GM10266 (cell line): ENCODE measurements at regions not wholly inside any gene's neighbourhood (a gene's known extent, or its start where the extent isn't known, plus 50 kb on each side); places are given as distances from the start of the nearest gene placed in this dataset.
"Not testable (repeated sequence)": the region's sequence is repeated elsewhere in the genome, so short reads cannot be mapped to it uniquely, and the experiment has no call there.

Source experiments
- DNase-seq: peaks from one replicate; pipeline ENCODE4 v3.0.0; 2012; ENCODE audit errors: extremely low spot score
- TF ChIP-seq, protein P1 (sequence below): IDR thresholded peaks from 2 replicates; pipeline ENCODE4 v1.5.1; 2012; ENCODE audit warnings: mild to moderate bottlenecking, low read depth; ENCODE audit not compliant: control insufficient read depth, insufficient read depth; ENCODE audit errors: missing control alignments

DNA sequence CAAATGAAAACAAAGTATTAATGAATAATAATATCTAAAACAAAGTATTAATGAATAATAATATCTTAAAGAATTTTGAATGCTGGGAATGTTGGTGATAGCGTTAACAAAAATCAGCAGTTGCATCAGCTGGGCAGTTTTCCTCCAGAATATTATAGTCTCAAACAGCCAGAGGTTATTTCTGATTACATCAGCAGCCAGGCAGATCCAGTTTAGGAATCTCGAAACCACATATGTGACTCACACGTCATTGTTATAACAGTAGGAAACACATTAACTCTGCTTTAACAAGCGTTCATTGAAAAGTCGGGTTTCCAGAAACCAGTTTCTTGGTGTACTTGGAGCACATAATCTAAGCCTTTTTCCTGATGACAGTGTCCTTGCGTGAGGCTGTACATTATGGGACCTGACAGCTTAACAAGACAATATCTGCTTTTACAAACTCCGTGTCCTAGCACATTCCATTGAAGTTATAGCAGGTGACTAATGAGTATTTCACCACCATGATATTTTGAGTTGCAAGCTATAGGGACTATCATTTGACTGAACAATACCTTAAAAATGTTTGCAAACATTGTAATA lies 559.5 kb upstream of the KLF4 start:
- TF ChIP-seq, protein P1, sequence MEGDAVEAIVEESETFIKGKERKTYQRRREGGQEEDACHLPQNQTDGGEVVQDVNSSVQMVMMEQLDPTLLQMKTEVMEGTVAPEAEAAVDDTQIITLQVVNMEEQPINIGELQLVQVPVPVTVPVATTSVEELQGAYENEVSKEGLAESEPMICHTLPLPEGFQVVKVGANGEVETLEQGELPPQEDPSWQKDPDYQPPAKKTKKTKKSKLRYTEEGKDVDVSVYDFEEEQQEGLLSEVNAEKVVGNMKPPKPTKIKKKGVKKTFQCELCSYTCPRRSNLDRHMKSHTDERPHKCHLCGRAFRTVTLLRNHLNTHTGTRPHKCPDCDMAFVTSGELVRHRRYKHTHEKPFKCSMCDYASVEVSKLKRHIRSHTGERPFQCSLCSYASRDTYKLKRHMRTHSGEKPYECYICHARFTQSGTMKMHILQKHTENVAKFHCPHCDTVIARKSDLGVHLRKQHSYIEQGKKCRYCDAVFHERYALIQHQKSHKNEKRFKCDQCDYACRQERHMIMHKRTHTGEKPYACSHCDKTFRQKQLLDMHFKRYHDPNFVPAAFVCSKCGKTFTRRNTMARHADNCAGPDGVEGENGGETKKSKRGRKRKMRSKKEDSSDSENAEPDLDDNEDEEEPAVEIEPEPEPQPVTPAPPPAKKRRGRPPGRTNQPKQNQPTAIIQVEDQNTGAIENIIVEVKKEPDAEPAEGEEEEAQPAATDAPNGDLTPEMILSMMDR = no peak
- no peak for DNase-seq

DNA sequence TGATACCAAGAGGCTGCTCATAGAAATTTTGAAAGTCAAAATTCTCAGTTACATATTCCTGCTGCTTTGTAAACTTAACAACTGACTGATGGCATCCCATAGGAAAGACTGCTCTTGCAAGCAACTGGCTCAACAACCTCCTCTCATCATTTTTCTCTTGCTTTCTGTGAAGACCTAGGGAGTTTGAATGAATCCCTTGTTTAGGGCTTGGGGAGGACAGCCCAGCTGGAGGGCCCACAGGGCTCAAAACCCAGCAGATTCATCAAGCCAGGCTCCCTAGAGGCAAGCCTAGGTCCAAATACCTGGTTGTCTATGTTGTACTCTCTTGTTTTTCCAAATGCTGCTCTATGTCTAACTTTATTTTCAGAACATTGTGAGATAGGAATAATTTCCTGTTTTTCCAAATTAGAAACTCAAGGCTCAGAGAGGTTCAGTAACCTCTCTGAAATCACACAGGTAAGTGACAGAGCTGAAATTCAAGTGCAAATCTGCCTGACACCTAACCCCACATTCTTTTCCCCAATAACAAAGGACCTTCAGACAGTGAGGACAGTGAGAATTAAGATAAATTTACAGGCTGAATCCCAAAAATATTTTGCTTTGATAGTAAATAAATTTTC lies 558.9 kb upstream of the KLF4 start:
- TF ChIP-seq, protein P1 = no peak
- DNase-seq = no peak

DNA sequence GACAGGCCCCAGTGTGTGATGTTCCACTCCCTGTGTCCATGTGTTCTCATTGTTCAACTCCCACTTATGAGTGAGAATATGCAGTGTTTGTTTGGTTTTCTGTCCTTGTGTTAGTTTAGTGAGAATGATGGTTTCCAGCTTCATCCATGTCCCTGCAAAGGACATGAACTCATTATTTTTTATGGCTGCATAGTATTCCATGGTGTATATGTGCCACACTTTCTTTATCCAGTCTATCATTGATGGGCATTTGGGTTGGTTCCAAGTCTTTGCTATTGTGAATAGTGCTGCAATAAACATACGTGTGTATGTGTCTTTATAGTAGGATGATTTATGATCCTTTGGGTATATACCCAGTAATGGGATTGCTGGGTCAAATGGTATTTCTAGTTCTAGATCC lies 558.2 kb upstream of the KLF4 start:
- not testable (repeated sequence) for DNase-seq

DNA sequence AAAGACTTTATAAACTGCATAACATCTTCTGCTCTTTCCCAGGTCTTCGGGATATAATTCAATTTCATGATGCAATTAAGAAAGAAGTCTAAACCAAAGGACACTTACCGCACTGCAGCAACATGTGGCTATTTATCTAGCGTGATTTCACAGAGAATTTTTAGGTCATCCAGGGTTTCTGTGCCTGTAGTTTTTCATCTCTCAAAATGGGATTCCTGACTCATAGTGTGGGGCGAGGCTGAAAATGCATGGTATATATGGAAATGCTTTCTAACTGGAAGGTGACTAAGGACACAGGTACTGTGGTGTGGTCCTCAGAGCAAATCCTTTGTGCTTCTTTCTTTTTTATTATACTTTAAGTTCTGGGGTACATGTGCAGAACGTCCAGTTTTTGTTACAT lies 557.7 kb upstream of the KLF4 start:
- TF ChIP-seq, protein P1 = no peak
- no peak for DNase-seq

DNA sequence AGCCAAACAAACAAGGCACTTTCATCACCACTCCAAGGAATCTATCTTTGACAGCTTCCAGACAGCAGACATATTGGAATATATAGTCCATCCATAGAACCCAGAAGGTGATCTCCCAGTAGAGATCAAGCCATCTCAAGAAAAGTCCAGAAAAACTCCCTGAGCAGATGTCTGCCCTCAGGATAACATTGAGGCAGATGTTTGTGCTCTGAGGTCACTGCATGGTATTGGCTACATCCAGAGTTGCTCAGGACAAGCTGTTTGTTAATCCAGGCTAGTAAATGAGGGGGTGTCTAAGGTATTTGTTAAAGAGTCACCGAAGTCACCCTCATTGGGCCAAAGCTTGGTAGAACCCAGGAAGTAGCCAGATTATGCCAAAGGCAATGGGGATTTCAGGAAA lies 556.3 kb upstream of the KLF4 start:
- DNase-seq = no peak
- TF ChIP-seq, protein P1 = no peak

DNA sequence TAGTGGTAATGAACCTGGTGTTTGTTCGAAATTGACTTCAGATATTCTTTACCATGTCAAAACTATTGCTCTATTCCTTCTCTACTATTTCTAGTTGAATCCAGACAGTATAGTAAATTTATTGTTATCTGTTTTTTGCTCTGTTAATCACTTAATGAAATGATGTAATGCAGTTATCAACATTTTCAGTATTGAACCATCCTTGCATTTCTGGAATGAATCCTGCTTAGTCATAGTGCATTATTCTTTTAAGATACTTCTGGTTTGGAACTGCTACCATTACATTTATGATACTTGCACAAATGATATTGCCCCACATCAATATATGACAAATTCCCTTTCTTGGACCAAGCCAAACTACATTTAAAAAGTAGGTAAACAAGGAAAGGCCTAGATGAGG lies 554.0 kb upstream of the KLF4 start:
- no peak for DNase-seq
- TF ChIP-seq, protein P1 = no peak

DNA sequence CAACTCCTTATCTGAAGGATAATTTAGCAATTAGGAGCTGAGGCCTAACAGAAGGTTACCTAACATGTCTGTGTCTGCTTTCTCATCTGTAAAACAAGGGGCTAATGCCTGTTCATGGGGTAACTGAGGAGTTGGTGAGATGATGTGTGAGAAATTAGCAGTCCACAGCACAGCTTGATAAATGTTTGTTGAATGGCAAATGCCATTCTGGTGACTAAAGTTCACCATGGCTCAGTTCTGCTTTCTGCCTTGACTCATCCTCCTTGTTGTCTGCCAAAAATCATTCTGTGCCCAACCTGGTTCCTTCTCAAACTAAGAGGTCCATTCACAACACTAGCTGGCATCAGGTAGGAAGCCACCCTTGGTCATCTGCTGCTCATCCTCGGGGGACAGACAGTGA lies 552.0 kb upstream of the KLF4 start:
- TF ChIP-seq, protein P1 = no peak
- DNase-seq = no peak

DNA sequence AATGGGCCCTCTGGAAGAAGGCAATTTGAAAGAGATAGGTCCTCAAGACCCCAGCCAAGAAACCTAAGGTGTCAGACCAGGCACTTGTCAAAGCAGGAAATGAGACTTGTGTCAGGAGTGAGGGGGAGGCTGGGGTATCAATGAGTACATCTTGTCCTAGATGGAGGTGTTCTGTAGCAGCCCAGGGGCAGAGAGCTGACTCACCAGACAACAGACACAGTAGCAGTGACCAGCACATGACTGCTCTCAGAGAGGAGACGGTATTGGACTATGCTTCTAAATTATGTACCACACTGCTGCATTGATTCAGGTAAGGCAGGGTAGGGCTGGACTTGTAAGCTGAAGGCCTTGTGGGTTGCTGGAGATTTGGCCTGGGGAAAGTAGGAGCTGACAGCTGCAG lies 551.2 kb upstream of the KLF4 start:
- no peak for DNase-seq
- TF ChIP-seq, protein P1 = no peak
